Activated CD8-positive, alpha-beta memory T cell treated with anti-CD3 and anti-CD28 coated beads, Interleukin-2, amount 10 ng/mL, durations not matched to agents 7 days and 5 days (primary cell): ENCODE measurements at regions not wholly inside any gene's neighbourhood (a gene's known extent, or its start where the extent isn't known, plus 50 kb on each side); places are given as distances from the start of the nearest gene placed in this dataset.

ENCODE experiments used
- ATAC-seq: fragments of 150-1000 bp; cut with Tn5 transposase; one replicate; pipeline ENCODE4 v1.10.0; 2021; ENCODE audit warnings: moderate library complexity
- CTCF ChIA-PET: fragments of 350-600 bp; sonication (Branson Sonifier 250); formaldehyde crosslinking; loops from one replicate; lab custom pipeline; 2021; ENCODE audit warnings: antibody characterized with exemption; lab: Charles Lee
- DNase-seq: peaks from one replicate; pipeline ENCODE4 v3.0.0-alpha.2; 2020
- H3K27ac Mint-ChIP-seq: one replicate; pipeline ENCODE4 v1.8.0; 2021; ENCODE audit warnings: mild to moderate bottlenecking, mixed read lengths
- H3K27me3 Mint-ChIP-seq: one replicate; pipeline ENCODE4 v1.8.0; 2021; ENCODE audit warnings: mixed read lengths
- H3K36me3 Mint-ChIP-seq: one replicate; pipeline ENCODE4 v1.8.0; 2021; ENCODE audit warnings: mild to moderate bottlenecking, mixed read lengths
- H3K4me1 Mint-ChIP-seq: one replicate; pipeline ENCODE4 v1.8.0; 2021; ENCODE audit warnings: mixed read lengths
- H3K4me3 Mint-ChIP-seq: one replicate; pipeline ENCODE4 v1.8.0; 2021; ENCODE audit warnings: mild to moderate bottlenecking, moderate library complexity, mixed read lengths
- H3K9me3 Mint-ChIP-seq: one replicate; pipeline ENCODE4 v1.8.0; 2022; ENCODE audit warnings: low read depth, mixed read lengths

- no peak for ATAC-seq
- Mint-ChIP-seq H3K4me3 (no peak overlapping the region), H3K9me3 (no peaks in the 10 kb centered on the region), H3K27me3 (no peaks in the 10 kb centered on the region), H3K4me1 (no peaks in the 10 kb centered on the region), H3K27ac (no peak overlapping the region), H3K36me3 (no peaks in the 10 kb centered on the region)
- CTCF ChIA-PET = no interaction called here
- no peak for DNase-seq
Measured at GRCh38 chr12:20212658-20213555, 155.4 kb upstream of the PDE3A start.

- H3K4me3 Mint-ChIP-seq = no peak overlapping the region
- H3K27ac Mint-ChIP-seq = no peak overlapping the region
- H3K9me3 Mint-ChIP-seq = no peaks in the 10 kb centered on the region
- ATAC-seq (no peak), DNase-seq (no peak)
- no peaks in the 10 kb centered on the region for H3K36me3 Mint-ChIP-seq
- H3K4me1 Mint-ChIP-seq = no peaks in the 10 kb centered on the region
- CTCF ChIA-PET = no interaction called here
- no peaks in the 10 kb centered on the region for H3K27me3 Mint-ChIP-seq
Measured at GRCh38 chr12:20213723-20214625, 154.4 kb upstream of the PDE3A start.

DNA sequence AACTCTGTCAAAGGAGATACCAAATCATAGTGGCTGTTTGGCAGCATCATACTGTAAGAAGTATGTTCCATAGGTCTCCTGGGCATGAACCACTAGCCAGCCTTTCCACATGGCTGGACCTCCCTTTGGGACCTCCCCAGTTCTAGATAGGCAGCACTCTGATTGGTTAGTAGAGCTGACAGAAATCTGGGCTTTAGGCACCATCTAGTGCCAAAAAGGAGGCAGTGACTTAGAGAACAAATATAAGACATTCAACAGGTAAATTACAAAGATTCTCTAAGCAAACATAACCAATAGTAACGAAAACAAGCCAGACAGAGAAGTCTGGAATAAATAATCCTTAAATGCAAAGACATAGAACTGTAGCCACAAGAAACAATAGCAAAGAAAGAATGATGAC is 148.0 kb upstream of the PDE3A start:
- ATAC-seq = no peak
- H3K9me3 Mint-ChIP-seq = peaks cover 2% of the 10 kb centered on the region
- no peaks in the 10 kb centered on the region for H3K36me3 Mint-ChIP-seq
- CTCF ChIA-PET = no interaction called here
- no peak overlapping the region for H3K4me3 Mint-ChIP-seq
- no peaks in the 10 kb centered on the region for H3K27me3 Mint-ChIP-seq
- H3K4me1 Mint-ChIP-seq = no peaks in the 10 kb centered on the region
- DNase-seq = no peak
- no peak overlapping the region for H3K27ac Mint-ChIP-seq

DNA sequence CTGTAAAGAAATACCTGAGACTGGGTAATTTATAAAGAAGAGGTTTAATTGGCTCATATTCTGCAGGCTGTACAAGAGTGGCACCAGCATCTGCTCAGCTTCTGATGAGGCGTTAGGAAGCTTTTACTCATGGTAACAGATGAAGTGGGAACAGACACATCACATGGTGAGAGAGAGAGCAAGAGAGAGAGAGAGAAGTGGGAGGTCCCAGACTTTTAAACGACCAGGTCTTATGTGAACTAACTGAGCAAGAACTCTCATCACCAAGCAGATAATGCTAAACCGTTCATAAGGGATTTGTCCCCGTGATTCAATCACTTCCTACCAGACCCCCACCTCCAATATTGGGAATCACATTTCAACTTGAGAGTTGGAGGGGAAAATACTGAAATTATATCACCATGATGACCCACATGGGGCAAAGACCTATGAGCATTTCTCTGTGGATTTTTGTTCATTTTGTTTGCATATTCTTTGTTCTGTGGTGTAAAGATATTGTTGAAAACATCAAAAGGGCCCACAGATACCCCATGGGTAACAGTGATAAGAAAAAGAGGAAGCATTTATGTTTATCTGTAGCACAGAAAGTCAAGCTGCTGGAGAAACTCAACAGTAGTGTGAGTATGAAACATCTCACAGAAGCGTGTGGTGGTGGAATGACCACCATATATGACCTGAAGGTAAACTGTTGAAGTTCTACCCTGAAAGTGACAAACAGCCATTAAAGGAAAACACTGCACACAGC is 135.2 kb upstream of the PDE3A start:
- ATAC-seq (no peak), DNase-seq (no peak)

GRCh38 chr12:20234474-20234873 is 133.9 kb upstream of the PDE3A start:
- Mint-ChIP-seq H3K4me3 (no peak overlapping the region), H3K36me3 (no peaks in the 10 kb centered on the region), H3K27me3 (no peaks in the 10 kb centered on the region), H3K9me3 (peaks cover 5% of the 10 kb centered on the region), H3K27ac (no peak overlapping the region), H3K4me1 (no peaks in the 10 kb centered on the region)
- DNase-seq (no peak), ATAC-seq (no peak)
- CTCF ChIA-PET = no interaction called here

More for the DNA sequence above, 135.2 kb upstream of the PDE3A start:
- H3K36me3 Mint-ChIP-seq = no peaks in the 10 kb centered on the region
- H3K4me1 Mint-ChIP-seq = no peaks in the 10 kb centered on the region
- no peak overlapping the region for H3K27ac Mint-ChIP-seq
- no peaks in the 10 kb centered on the region for H3K27me3 Mint-ChIP-seq
- CTCF ChIA-PET = no interaction called here
- peaks cover 3% of the 10 kb centered on the region for H3K9me3 Mint-ChIP-seq
- H3K4me3 Mint-ChIP-seq = no peak overlapping the region

DNA sequence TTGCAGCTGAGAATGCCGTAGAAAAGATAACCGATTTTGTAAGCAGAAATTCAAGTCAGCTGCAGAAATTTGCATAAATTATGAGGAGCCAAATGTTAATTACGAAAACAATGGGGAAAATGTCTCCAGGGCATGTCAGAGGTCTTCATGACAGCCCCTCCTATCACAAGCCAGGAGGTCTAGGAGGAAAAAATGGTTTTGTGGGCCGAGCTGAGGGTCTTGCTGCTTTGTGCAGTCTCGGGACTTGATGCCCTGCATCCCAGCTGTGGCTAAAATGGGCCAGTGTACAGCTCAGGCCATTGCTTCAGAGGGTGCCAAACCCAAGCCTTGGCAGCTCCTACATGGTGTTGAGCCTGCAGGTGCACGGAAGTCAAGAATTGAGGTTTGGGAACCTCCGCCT is 131.2 kb upstream of the PDE3A start:
- DNase-seq (no peak), ATAC-seq (no peak)
- Mint-ChIP-seq H3K27me3 (no peaks in the 10 kb centered on the region), H3K27ac (no peak overlapping the region), H3K9me3 (peaks cover 2% of the 10 kb centered on the region), H3K4me3 (no peak overlapping the region), H3K36me3 (no peaks in the 10 kb centered on the region), H3K4me1 (no peaks in the 10 kb centered on the region)
- CTCF ChIA-PET = no interaction called here

GRCh38 chr12:20245491-20245890 is 122.8 kb upstream of the PDE3A start:
- no peak for DNase-seq
- Mint-ChIP-seq H3K27ac (no peak overlapping the region), H3K4me1 (no peaks in the 10 kb centered on the region), H3K36me3 (no peaks in the 10 kb centered on the region), H3K4me3 (no peak overlapping the region), H3K9me3 (peaks cover 5% of the 10 kb centered on the region), H3K27me3 (no peaks in the 10 kb centered on the region)
- ATAC-seq = no peak
- CTCF ChIA-PET = no interaction called here

- no peak overlapping the region for H3K4me3 Mint-ChIP-seq
- CTCF ChIA-PET = no interaction called here
- peaks cover 5% of the 10 kb centered on the region for H3K9me3 Mint-ChIP-seq
- H3K36me3 Mint-ChIP-seq = no peaks in the 10 kb centered on the region
- no peaks in the 10 kb centered on the region for H3K27me3 Mint-ChIP-seq
- H3K4me1 Mint-ChIP-seq = no peaks in the 10 kb centered on the region
- DNase-seq (no peak), ATAC-seq (no peak)
- H3K27ac Mint-ChIP-seq = no peak overlapping the region
Measured at GRCh38 chr12:20248646-20249045, 119.7 kb upstream of the PDE3A start.

DNA sequence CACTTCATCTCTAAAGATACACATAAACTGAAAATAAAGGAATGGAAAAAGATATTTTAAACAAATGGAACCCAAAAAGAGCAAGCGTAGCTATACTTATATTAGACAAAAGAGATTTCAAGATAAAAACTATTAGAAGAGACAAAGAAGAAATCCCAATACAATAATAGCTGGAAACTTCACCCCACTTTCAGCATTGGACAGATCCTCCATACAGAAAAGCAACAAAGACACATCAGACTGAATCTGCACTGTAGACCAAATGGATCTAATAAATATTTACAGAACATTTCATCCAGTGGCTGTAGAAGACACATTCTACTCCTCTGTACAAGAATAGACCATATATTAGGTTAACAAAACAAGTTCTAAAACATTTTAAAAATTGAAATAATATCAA is 117.6 kb upstream of the PDE3A start:
- no peak overlapping the region for H3K27ac Mint-ChIP-seq
- ATAC-seq = no peak
- CTCF ChIA-PET = no interaction called here

GRCh38 chr12:20257311-20257710 is 111.0 kb upstream of the PDE3A start:
- CTCF ChIA-PET = no interaction called here
- Mint-ChIP-seq H3K9me3 (no peaks in the 10 kb centered on the region), H3K27me3 (no peaks in the 10 kb centered on the region), H3K4me3 (no peak overlapping the region), H3K27ac (no peak overlapping the region), H3K36me3 (no peaks in the 10 kb centered on the region), H3K4me1 (no peaks in the 10 kb centered on the region)
- ATAC-seq = no peak
- DNase-seq = no peak

More for the DNA sequence above, 117.6 kb upstream of the PDE3A start:
- Mint-ChIP-seq H3K9me3 (peaks cover 5% of the 10 kb centered on the region), H3K27me3 (no peaks in the 10 kb centered on the region), H3K4me1 (no peaks in the 10 kb centered on the region), H3K4me3 (no peak overlapping the region), H3K36me3 (no peaks in the 10 kb centered on the region)
- DNase-seq = no peak

DNA sequence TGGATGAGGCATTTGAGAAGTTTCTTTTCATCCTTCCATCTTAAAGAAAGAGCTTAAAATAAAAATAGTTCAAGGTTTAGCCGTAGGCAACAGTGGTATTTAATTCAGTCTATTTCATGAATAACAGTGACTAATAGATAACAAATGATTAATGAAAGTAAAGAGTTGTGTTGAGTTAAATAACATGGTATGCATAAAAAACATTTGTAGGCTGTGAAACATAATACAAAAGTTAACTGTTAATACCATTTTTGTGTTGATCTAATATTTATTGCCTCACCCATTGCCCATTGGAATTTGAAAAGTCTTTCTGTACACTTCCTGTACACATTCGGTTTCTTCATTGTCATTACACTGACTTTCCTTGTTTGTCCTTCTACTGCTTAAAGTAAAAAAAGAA is 108.6 kb upstream of the PDE3A start:
- H3K4me1 Mint-ChIP-seq = no peaks in the 10 kb centered on the region
- no peaks in the 10 kb centered on the region for H3K9me3 Mint-ChIP-seq
- CTCF ChIA-PET = no interaction called here
- no peak overlapping the region for H3K27ac Mint-ChIP-seq
- H3K4me3 Mint-ChIP-seq = no peak overlapping the region
- H3K27me3 Mint-ChIP-seq = no peaks in the 10 kb centered on the region
- DNase-seq (no peak), ATAC-seq (no peak)
- H3K36me3 Mint-ChIP-seq = no peaks in the 10 kb centered on the region

DNA sequence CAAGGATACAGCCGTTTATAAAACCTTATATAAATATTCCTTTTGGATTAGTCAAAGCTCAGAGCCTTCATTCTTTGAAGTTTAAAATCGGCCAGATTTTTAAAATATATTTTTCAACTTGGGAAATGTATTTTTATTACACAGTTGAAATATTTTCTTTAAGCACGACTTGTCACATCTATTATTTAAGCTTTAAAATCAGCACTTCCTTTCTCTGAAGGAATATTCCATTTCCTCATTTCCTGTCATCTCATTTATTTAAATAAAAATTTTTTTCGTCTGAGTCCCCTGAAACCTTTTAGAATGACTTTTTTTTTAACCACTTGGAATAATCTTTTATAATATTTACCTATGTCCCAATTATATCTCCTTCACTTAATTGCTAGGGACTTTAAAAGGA is 107.5 kb upstream of the PDE3A start:
- CTCF ChIA-PET = no interaction called here
- Mint-ChIP-seq H3K9me3 (no peaks in the 10 kb centered on the region), H3K27ac (no peak overlapping the region), H3K4me1 (no peaks in the 10 kb centered on the region), H3K4me3 (no peak overlapping the region), H3K36me3 (no peaks in the 10 kb centered on the region), H3K27me3 (no peaks in the 10 kb centered on the region)
- DNase-seq (no peak), ATAC-seq (no peak)

DNA sequence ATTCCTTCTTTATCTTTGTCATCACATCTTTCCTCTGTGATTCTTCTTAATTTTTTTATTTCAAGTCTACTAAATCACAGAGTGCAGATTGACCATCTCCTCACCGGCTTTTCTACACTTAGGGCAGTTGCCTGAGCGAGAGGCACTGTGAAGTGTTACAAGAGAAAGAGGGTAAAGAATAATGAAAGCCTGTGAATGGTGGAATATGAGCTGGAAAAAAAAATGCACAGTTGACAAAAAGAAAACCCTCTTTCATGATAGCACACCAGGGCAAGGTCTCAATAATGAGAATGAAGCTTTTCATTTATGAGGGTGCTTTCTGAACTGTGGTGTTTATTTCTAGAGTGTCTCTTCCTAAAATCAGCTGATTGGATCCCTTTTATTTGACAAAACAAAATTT is 106.2 kb upstream of the PDE3A start:
- H3K27ac Mint-ChIP-seq = no peak overlapping the region
- H3K4me3 Mint-ChIP-seq = no peak overlapping the region
- ATAC-seq = no peak
- no peaks in the 10 kb centered on the region for H3K4me1 Mint-ChIP-seq
- no peaks in the 10 kb centered on the region for H3K27me3 Mint-ChIP-seq
- H3K36me3 Mint-ChIP-seq = no peaks in the 10 kb centered on the region
- CTCF ChIA-PET = no interaction called here
- no peak for DNase-seq
- H3K9me3 Mint-ChIP-seq = no peaks in the 10 kb centered on the region
